Panc1 (cell line): ENCODE measurements at regions not wholly inside any gene's neighbourhood (a gene's known extent, or its start where the extent isn't known, plus 50 kb on each side); places are given as distances from the start of the nearest gene placed in this dataset.

Source experiments
- ATAC-seq: fragments of 200-7000 bp; cut with Tn5 transposase; 2 replicates; pipeline ENCODE4 v1.9.1; 2020; ENCODE audit warnings: mild to moderate bottlenecking, moderate library complexity
- BruUV-seq: library from RNA; stranded (reverse); fragments of 400-500 nt; replicated peaks from 2 replicates; lab custom pipeline; 2021; lab: Mats Ljungman, UMichigan
- CTCF ChIA-PET: fragments of 300-600 bp; sonication (Branson Sonifier 250); formaldehyde crosslinking; loops from one replicate; lab custom pipeline; 2022; ENCODE audit warnings: antibody characterized with exemption; lab: Charles Lee
- POLR2A ChIA-PET: fragments of 300-600 bp; sonication (Branson Sonifier 250); formaldehyde crosslinking; loops from one replicate; lab custom pipeline; 2022; ENCODE audit warnings: antibody characterized with exemption; lab: Charles Lee
- DNase-seq: peaks from one replicate; pipeline ENCODE4 v3.0.0-alpha.2; 2010; ENCODE audit warnings: low read depth, low spot score
- H3K27ac ChIP-seq: 2 replicates; pipeline ENCODE4 v1.5.1; 2011; ENCODE audit warnings: mild to moderate bottlenecking, low read length, inconsistent platforms
- H3K27me3 ChIP-seq: fragments of 200-500 bp; sonication (Bioruptor generic); 2 replicates; pipeline ENCODE4 v1.6.0; 2014; ENCODE audit warnings: low read length, inconsistent platforms; ENCODE audit not compliant: control insufficient read depth, insufficient read depth
- H3K36me3 ChIP-seq: fragments of 200-500 bp; sonication (Bioruptor generic); 2 replicates; pipeline ENCODE4 v1.5.1; 2014; ENCODE audit warnings: inconsistent platforms, mild to moderate bottlenecking, low read length, moderate library complexity; ENCODE audit not compliant: control insufficient read depth, insufficient read depth
- H3K4me1 ChIP-seq: 2 replicates; pipeline ENCODE4 v1.5.1; 2011; ENCODE audit warnings: inconsistent platforms, mild to moderate bottlenecking, low read length, moderate library complexity; ENCODE audit not compliant: control insufficient read depth, insufficient read depth
- H3K4me3 ChIP-seq, 2 experiments: 2 replicates each; pipeline ENCODE4 v1.5.1; 2011 to 2012; ENCODE audit warnings: low read depth in 2 of 2, low read length in 2 of 2, mild to moderate bottlenecking in 2 of 2, inconsistent platforms in 1 of 2, moderate library complexity in 1 of 2
- H3K9me3 ChIP-seq: fragments of 200-500 bp; sonication (Bioruptor generic); 2 replicates; pipeline ENCODE4 v1.5.1; 2014; ENCODE audit warnings: low read depth, mild to moderate bottlenecking, inconsistent platforms, low read length, moderate library complexity; ENCODE audit not compliant: control insufficient read depth, insufficient read depth
- CTCF ChIP-seq: fragments of 450-650 bp; IDR thresholded peaks from 2 replicates; pipeline ENCODE4 v1.5.1; 2017; ENCODE audit warnings: mild to moderate bottlenecking
- POLR2AphosphoS5 ChIP-seq: IDR thresholded peaks from 2 replicates; pipeline ENCODE4 v1.6.1; 2012; ENCODE audit warnings: mild to moderate bottlenecking, low read depth, low read length, moderate library complexity
- REST ChIP-seq, 2 experiments: IDR thresholded peaks; 2 replicates each; pipeline ENCODE4 v1.6.1; 2011 to 2012; ENCODE audit warnings: low read depth in 2 of 2, control low read depth in 1 of 2, low read length in 1 of 2, mild to moderate bottlenecking in 1 of 2, moderate library complexity in 1 of 2; ENCODE audit not compliant: insufficient read depth in 1 of 2
- SIN3A ChIP-seq: IDR thresholded peaks from 2 replicates; pipeline ENCODE4 v1.6.1; 2012; ENCODE audit warnings: low read depth, mild to moderate bottlenecking, low read length, moderate library complexity, borderline replicate concordance; ENCODE audit not compliant: insufficient read depth
- TCF7L2 ChIP-seq: IDR thresholded peaks from 2 replicates; pipeline ENCODE4 v1.6.1; 2011; ENCODE audit warnings: mild to moderate bottlenecking, low read depth, low read length, inconsistent platforms
- in situ Hi-C: cut with HindIII; loops from 2 replicates; pipeline ENCODE4 v1.10.0; 2016; ENCODE audit warnings: low sequenced_read_pairs, low pct_unique_long_range_greater_than_20kb
- intact Hi-C: fragments of 100-400 bp; cut with micrococcal nuclease; formaldehyde crosslinking; loops from one replicate; pipeline ENCODE4 v1.10.0; 2022; ENCODE audit not compliant: unreplicated experiment

- intact Hi-C loops (no loop called here), in situ Hi-C loops (no loop called here)
- ATAC-seq (no peak), DNase-seq (no peak)
- ChIA-PET POLR2A (no interaction called here), CTCF (no interaction called here)
- H3K4me1 ChIP-seq: no peaks in the 10 kb centered on the region
- H3K27me3 ChIP-seq: no peaks in the 10 kb centered on the region; the same call in 1 of the 2 replicates
- H3K4me3 ChIP-seq: no peak overlapping the region
- H3K9me3 ChIP-seq: no peaks in the 10 kb centered on the region
- H3K36me3 ChIP-seq: no peaks in the 10 kb centered on the region
- BruUV-seq: no TSS peak
- no peak overlapping the region for H3K27ac ChIP-seq
- TF ChIP-seq TCF7L2 (no peak), CTCF (no peak), REST (IDR thresholded peaks at IDR 0.05; ENCODE audit: insufficient read depth in 1 of 2, low read depth in 2 of 2, low read length in 1 of 2) (no peak), SIN3A (no peak), POLR2AphosphoS5 (no peak)
These were observed 113.7 kb downstream of the GATA6 start for GRCh38 chr18:22283116-22283395.

- TF ChIP-seq SIN3A: no peak
- no peak for TF ChIP-seq TCF7L2
- TF ChIP-seq CTCF: no peak
- TF ChIP-seq POLR2AphosphoS5: no peak
- no peak for TF ChIP-seq REST (IDR thresholded peaks at IDR 0.05; ENCODE audit: insufficient read depth in 1 of 2, low read depth in 2 of 2, low read length in 1 of 2)
- POLR2A ChIA-PET: no interaction called here
- no peaks in the 10 kb centered on the region for H3K9me3 ChIP-seq
- intact Hi-C loops: no loop called here
- no peaks in the 10 kb centered on the region for H3K36me3 ChIP-seq
- H3K4me1 ChIP-seq: no peaks in the 10 kb centered on the region
- ATAC-seq: no peak
- CTCF ChIA-PET: interaction anchor here (0.7 kb wide), 1 partner anchor 177 kb away, joined by 5 read pairs; no protein-coding TSS in a partner anchor
- no peaks in the 10 kb centered on the region; the same call in 1 of the 2 replicates for H3K27me3 ChIP-seq
- DNase-seq: peak; percentile 20
- no peak overlapping the region for H3K4me3 ChIP-seq
- in situ Hi-C loops: no loop called here
- H3K27ac ChIP-seq: no peak overlapping the region
- no TSS peak for BruUV-seq
These were observed 113.1 kb downstream of the GATA6 start for GRCh38 chr18:22282311-22283115.
